Spleen (tissue), 11 donors: ENCODE measurements at regions not wholly inside any gene's neighbourhood (a gene's known extent, or its start where the extent isn't known, plus 50 kb on each side); places are given as distances from the start of the nearest gene placed in this dataset.
"Not testable (repeated sequence)": the region's sequence is repeated elsewhere in the genome, so short reads cannot be mapped to it uniquely, and the experiment has no call there.

Source experiments
- DNase-seq: peaks from one replicate; pipeline ENCODE4 v3.0.0-alpha.2; 2020
- H3K27ac ChIP-seq, 8 donors: fragments of 200-600 bp; sonication (generic) in 7 of 8; 1 replicate in 4 of 8; 2 replicates in 4 of 8; pipeline versions ENCODE4 v1.5.0 to v1.8.0; 2016 to 2021; ENCODE audit warnings: inconsistent platforms in 4 of 8, mild to moderate bottlenecking in 4 of 8, moderate library complexity in 1 of 8
- H3K27me3 ChIP-seq, 7 donors: fragments of 200-600 bp; sonication (generic) in 6 of 7; replicated peaks in 1 of 7; 1 replicate in 4 of 7; 2 replicates in 3 of 7; pipeline versions ENCODE4 v1.5.0 to v1.8.0; 2016 to 2021; ENCODE audit warnings: inconsistent platforms in 3 of 7, mild to moderate bottlenecking in 1 of 7
- H3K36me3 ChIP-seq, 6 donors: fragments of 200-600 bp; sonication (generic) in 5 of 6; 1 replicate in 4 of 6; 2 replicates in 2 of 6; pipeline versions ENCODE4 v1.5.0 to v1.8.0; 2016 to 2021; ENCODE audit warnings: inconsistent platforms in 2 of 6
- H3K4me1 ChIP-seq, 6 donors: fragments of 200-600 bp; sonication (generic) in 5 of 6; 1 replicate in 3 of 6; 2 replicates in 3 of 6; pipeline versions ENCODE4 v1.5.0 to v1.8.0; 2016 to 2021; ENCODE audit warnings: inconsistent platforms in 3 of 6
- H3K4me3 ChIP-seq, 8 donors: fragments of 200-600 bp; sonication (generic) in 7 of 8; 1 replicate in 4 of 8; 2 replicates in 4 of 8; pipeline versions ENCODE4 v1.5.0 to v1.8.0; 2016 to 2021; ENCODE audit warnings: inconsistent platforms in 4 of 8, mild to moderate bottlenecking in 4 of 8, moderate library complexity in 2 of 8
- H3K9me3 ChIP-seq, 8 donors: fragments of 200-600 bp; sonication (generic) in 7 of 8; 1 replicate in 4 of 8; 2 replicates in 4 of 8; pipeline versions ENCODE4 v1.5.0 to v1.8.0; 2016 to 2021; ENCODE audit warnings: inconsistent platforms in 4 of 8
- CTCF ChIP-seq, 11 experiments: fragments of 200-600 bp in 7 of 11; fragments of 450-650 bp in 4 of 11; sonication (generic) in 4 of 11; IDR thresholded peaks in 8 of 11; conservative IDR thresholded peaks in 3 of 11; 1 replicate in 7 of 11; 2 replicates in 4 of 11; pipeline versions ENCODE4 v1.4.0 to v1.8.0; 2016 to 2021; ENCODE audit warnings: antibody characterized with exemption in 11 of 11, inconsistent platforms in 4 of 11, mild to moderate bottlenecking in 1 of 11
- POLR2A ChIP-seq, 3 donors: fragments of 450-650 bp; IDR thresholded peaks; one replicate each; pipeline ENCODE4 v1.5.1; 2017; ENCODE audit warnings: antibody characterized with exemption in 3 of 3, mild to moderate bottlenecking in 1 of 3
- POLR2AphosphoS5 ChIP-seq, 3 donors: sonication (generic); formaldehyde crosslinking; IDR thresholded peaks; one replicate each; pipeline ENCODE4 v1.5.1; 2017; ENCODE audit warnings: antibody characterized with exemption in 3 of 3
- WGBS, 5 donors: extraction: QIAGEN DNeasy Blood & Tissue Kit in 3 of 5; methylation state at CpG; one replicate each; pipeline versions ENCODE4 v1.1.5 to v1.1.7; 2013 to 2018; 5-methylcytosine and 5-hydroxymethylcytosine counted together
- intact Hi-C: fragments of 100-400 bp; cut with DNase I; formaldehyde crosslinking; loops from one replicate; pipeline ENCODE4 v1.15.0; 2023; ENCODE audit warnings: low total_unique reads
- donor health status: healthy with polysubstance abuse.
- donor health status: DM: no; HTN: no; CAD: no; lungs with moderate emphysema.
- donor health status: DM: no; HTN: no; CAD: no.
- donor health status: Bipolar disorder and iron deficiency.
- donor health status: healthy.
- donor health status: DM: no; HTN: no; CAD: no.
- donor health status: DM: yes; HTN: yes; CAD: no.

DNA sequence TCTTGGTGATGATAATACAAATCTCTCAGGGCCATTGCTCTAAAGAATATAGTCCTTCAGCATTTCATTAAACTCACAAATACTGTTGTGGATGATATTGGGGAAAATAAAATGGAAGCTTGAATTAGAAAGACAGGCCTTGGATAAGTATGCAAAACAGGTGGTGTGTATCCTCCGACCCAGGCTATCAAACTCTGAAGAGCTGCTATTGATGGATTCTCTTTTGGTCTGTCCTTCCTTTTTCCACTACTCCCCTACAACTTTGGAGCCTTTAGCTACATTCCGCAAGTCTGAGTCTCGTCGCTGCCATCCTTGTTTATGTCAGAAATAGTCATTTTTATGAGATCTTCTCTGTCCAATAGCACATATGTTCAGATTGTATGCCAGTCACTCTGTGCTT is 351.6 kb downstream of the KCNJ2 start:
- WGBS, 5 donors, result 85 to 89% (median 89%) methylated on average over 4 of the region's 4 CpGs
- TF ChIP-seq CTCF (IDR thresholded peaks at IDR 0.05 in 8 of 11, conservative IDR thresholded peaks at IDR 0.05 in 3 of 11) (no peak), POLR2AphosphoS5 (IDR thresholded peaks at IDR 0.05) (no peak), POLR2A (IDR thresholded peaks at IDR 0.05) (no peak)
- DNase-seq, result no peak
- H3K4me1 ChIP-seq, result no peaks in the 10 kb centered on the region
- H3K36me3 ChIP-seq, result no peaks in the 10 kb centered on the region
- no peak overlapping the region for H3K27ac ChIP-seq
- no peaks in the 10 kb centered on the region for H3K27me3 ChIP-seq
- intact Hi-C loops, result no loop called here
- no peaks in the 10 kb centered on the region for H3K9me3 ChIP-seq
- H3K4me3 ChIP-seq, result no peak overlapping the region

- H3K36me3 ChIP-seq, result no peaks in the 10 kb centered on the region
- no peak for DNase-seq
- peaks cover 0 to 6% (median under 1%) of the 10 kb centered on the region in 6 donors for H3K4me1 ChIP-seq
- H3K9me3 ChIP-seq, result no peaks in the 10 kb centered on the region
- no peaks in the 10 kb centered on the region for H3K27me3 ChIP-seq
- intact Hi-C loops, result no loop called here
- no peak overlapping the region for H3K4me3 ChIP-seq
- no peak overlapping the region for H3K27ac ChIP-seq
- TF ChIP-seq POLR2AphosphoS5 (IDR thresholded peaks at IDR 0.05) (no peak), CTCF (IDR thresholded peaks at IDR 0.05 in 8 of 11, conservative IDR thresholded peaks at IDR 0.05 in 3 of 11) (no peak), POLR2A (IDR thresholded peaks at IDR 0.05) (no peak)
- WGBS, 5 donors, result 6 to 14% (median 9%) methylated on average over 3 of the region's 3 CpGs
Measured at GRCh38 chr17:70521821-70522256, 352.5 kb downstream of the KCNJ2 start.

DNA sequence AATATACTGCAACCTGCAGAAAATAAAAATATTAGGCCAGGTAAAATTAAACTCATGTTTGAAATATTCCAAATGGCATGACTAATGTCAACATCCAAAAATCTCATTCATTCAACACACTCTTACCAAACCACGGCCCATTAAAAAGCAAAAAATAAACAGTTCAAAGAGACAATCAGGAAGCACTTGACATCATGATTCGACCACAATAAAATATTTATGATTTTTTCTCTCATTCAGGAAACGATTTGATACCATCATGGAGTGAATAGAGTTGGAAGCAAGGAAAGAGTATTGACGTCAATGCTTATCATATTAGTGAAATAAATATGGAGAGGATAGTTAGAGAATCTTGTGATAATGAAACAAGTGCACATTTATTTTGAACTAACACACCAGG is 354.1 kb downstream of the KCNJ2 start:
- intact Hi-C loops, result no loop called here
- DNase-seq, result no peak
- H3K27ac ChIP-seq, result no peak overlapping the region

GRCh38 chr17:70525035-70525434 is 355.7 kb downstream of the KCNJ2 start:
- DNase-seq, H3K36me3 ChIP-seq, H3K27me3 ChIP-seq, intact Hi-C loops, H3K4me3 ChIP-seq, H3K27ac ChIP-seq, H3K9me3 ChIP-seq: not testable (repeated sequence)
- peaks cover 0 to 12% (median 1%) of the 10 kb centered on the region in 6 donors for H3K4me1 ChIP-seq
- 95 to 100% (median 96%) methylated on average over 7 of the region's 7 CpGs for WGBS, 5 donors

More for the DNA sequence above, 354.1 kb downstream of the KCNJ2 start:
- Histone ChIP-seq H3K27me3 (no peaks in the 10 kb centered on the region), H3K4me3 (no peak overlapping the region), H3K36me3 (no peaks in the 10 kb centered on the region), H3K9me3 (no peaks in the 10 kb centered on the region), H3K4me1 (peaks cover 0 to 12% (median 1%) of the 10 kb centered on the region in 6 donors)
- TF ChIP-seq POLR2A (IDR thresholded peaks at IDR 0.05) (no peak), CTCF (IDR thresholded peaks at IDR 0.05 in 8 of 11, conservative IDR thresholded peaks at IDR 0.05 in 3 of 11) (no peak), POLR2AphosphoS5 (IDR thresholded peaks at IDR 0.05) (no peak)
- WGBS, 5 donors, result 63 to 74% (median 68%) methylated on average over 4 of the region's 4 CpGs

- H3K27me3 ChIP-seq, result no peaks in the 10 kb centered on the region
- 85 to 94% (median 89%) methylated on average over 5 of the region's 5 CpGs for WGBS, 5 donors
- no peak overlapping the region for H3K27ac ChIP-seq
- H3K9me3 ChIP-seq, result no peaks in the 10 kb centered on the region
- H3K4me1 ChIP-seq, result peaks cover 0 to 12% (median 1%) of the 10 kb centered on the region in 6 donors
- no peaks in the 10 kb centered on the region for H3K36me3 ChIP-seq
- TF ChIP-seq POLR2A (IDR thresholded peaks at IDR 0.05) (no peak), POLR2AphosphoS5 (IDR thresholded peaks at IDR 0.05) (no peak), CTCF (IDR thresholded peaks at IDR 0.05 in 8 of 11, conservative IDR thresholded peaks at IDR 0.05 in 3 of 11) (no peak)
- no peak for DNase-seq
- intact Hi-C loops, result no loop called here
- H3K4me3 ChIP-seq, result no peak overlapping the region
Measured at GRCh38 chr17:70525961-70526360, 356.6 kb downstream of the KCNJ2 start.
